Activated naive CD8-positive, alpha-beta T cell (primary cell): ENCODE measurements at regions not wholly inside any gene's neighbourhood (a gene's known extent, or its start where the extent isn't known, plus 50 kb on each side); places are given as distances from the start of the nearest gene placed in this dataset.

Source experiments
- H3K27ac Mint-ChIP-seq: one replicate; pipeline ENCODE4 v1.8.0; 2021; ENCODE audit warnings: mixed read lengths
- H3K27me3 Mint-ChIP-seq: one replicate; pipeline ENCODE4 v1.8.0; 2021; ENCODE audit warnings: mixed read lengths
- H3K36me3 Mint-ChIP-seq: one replicate; pipeline ENCODE4 v1.8.0; 2021; ENCODE audit warnings: mixed read lengths
- H3K4me1 Mint-ChIP-seq: one replicate; pipeline ENCODE4 v1.8.0; 2021; ENCODE audit warnings: low read depth, mixed read lengths
- H3K4me3 Mint-ChIP-seq: one replicate; pipeline ENCODE4 v1.8.0; 2021; ENCODE audit warnings: mild to moderate bottlenecking, mixed read lengths
- H3K9me3 Mint-ChIP-seq: one replicate; pipeline ENCODE4 v1.8.0; 2021; ENCODE audit warnings: low read depth, mixed read lengths

DNA sequence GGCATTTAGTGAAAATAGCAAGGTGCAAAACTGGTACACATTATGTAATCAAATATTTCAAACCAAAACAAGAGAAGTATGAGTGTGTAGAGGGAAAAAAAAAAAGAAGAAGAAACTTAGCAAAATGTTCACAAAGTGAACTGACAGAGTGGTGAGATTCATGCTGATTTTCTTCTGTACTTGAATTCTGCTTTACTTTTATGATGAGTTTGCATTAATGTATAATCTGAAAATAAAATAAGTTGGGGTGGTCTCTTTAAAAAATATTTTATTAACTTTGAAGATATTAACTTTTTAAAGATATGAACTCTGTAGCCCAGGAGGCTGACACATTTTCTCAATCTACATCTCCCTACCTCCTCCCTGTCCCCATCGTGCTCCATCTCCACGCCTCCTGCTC, 185.1 kb downstream of the QDPR start:
- peaks cover 14% of the 10 kb centered on the region for H3K4me1 Mint-ChIP-seq
- H3K9me3 Mint-ChIP-seq: no peaks in the 10 kb centered on the region
- no peaks in the 10 kb centered on the region for H3K27me3 Mint-ChIP-seq
- no peak overlapping the region for H3K4me3 Mint-ChIP-seq
- H3K36me3 Mint-ChIP-seq: no peaks in the 10 kb centered on the region
- no peak overlapping the region for H3K27ac Mint-ChIP-seq

GRCh38 chr4:17325098-17325497, 186.8 kb downstream of the QDPR start:
- Mint-ChIP-seq H3K4me1 (peaks cover 14% of the 10 kb centered on the region), H3K4me3 (no peak overlapping the region), H3K36me3 (no peaks in the 10 kb centered on the region), H3K9me3 (no peaks in the 10 kb centered on the region), H3K27me3 (no peaks in the 10 kb centered on the region), H3K27ac (no peak overlapping the region)

DNA sequence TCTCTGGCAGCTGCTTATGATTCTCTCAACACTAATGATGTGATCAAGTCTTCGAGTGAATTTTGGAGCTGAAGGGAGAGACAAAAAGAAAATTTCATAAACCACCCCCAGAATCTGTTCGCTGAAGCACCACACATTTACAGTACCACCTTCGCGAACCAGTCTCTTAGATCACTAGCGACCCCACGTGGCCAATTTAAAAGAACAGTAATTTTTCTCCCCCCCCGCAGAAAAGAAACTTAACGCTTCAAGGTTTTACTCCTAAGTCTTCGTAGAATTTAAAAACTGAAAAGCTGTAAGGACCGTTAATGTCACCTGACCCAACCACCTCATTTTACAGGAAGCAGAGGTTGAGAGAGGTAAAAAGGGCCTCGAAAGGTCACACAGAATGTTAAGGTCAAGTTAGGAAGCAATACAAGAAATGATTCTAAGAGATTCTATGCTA, 187.5 kb downstream of the QDPR start:
- Mint-ChIP-seq H3K27ac (peak overlapping the region; percentile 23), H3K36me3 (peaks cover 3% of the 10 kb centered on the region), H3K4me3 (peak overlapping the region; percentile 65), H3K4me1 (peaks cover 14% of the 10 kb centered on the region), H3K27me3 (no peaks in the 10 kb centered on the region), H3K9me3 (no peaks in the 10 kb centered on the region)

DNA sequence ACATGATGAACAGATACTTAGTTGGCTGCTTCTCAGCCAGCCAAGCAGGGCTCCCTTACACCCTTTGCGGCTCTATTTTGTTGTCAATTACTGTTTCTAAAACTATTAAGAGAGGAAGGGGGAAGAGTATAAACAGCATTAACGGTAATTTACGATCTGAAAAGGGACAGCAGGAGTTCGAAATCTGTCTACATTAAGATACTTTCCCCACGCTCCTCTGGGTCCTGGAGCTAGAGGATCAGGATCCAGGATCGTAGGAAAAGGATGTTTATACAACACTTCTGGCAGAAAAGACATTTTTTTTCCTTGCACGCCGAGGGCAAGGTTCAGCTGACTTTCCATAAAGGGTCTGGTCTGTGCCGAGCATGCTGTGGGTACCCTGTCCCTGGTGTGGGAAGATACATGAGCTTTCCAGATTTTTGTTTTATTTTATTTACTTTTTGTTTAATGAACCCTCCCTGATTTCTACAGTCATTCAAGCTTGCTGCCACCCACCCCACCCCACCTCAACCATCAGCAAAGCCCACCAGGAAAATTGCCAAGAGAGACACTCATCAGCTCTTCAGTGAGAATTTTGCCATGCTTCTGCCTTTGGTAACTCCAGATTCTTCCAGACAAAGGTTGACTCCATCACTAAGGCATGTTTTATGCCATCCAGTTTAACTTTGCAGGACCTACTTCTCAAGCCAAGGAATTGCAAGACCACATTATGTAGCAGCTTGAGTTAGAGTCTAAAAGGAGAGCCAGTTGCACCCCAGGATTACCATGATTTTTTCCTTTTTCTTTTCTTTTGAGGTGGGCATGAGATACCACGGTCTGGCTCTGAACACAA, 188.1 kb downstream of the QDPR start:
- Mint-ChIP-seq H3K36me3 (peaks cover 3% of the 10 kb centered on the region), H3K4me3 (peak overlapping the region; percentile 65), H3K9me3 (no peaks in the 10 kb centered on the region), H3K27ac (peak overlapping the region; percentile 23), H3K4me1 (peaks cover 14% of the 10 kb centered on the region), H3K27me3 (no peaks in the 10 kb centered on the region)

GRCh38 chr4:17322514-17322913, 189.4 kb downstream of the QDPR start:
- Mint-ChIP-seq H3K27me3 (no peaks in the 10 kb centered on the region), H3K4me1 (peaks cover 11% of the 10 kb centered on the region), H3K27ac (no peak overlapping the region), H3K4me3 (no peak overlapping the region), H3K36me3 (peaks cover 3% of the 10 kb centered on the region), H3K9me3 (no peaks in the 10 kb centered on the region)

DNA sequence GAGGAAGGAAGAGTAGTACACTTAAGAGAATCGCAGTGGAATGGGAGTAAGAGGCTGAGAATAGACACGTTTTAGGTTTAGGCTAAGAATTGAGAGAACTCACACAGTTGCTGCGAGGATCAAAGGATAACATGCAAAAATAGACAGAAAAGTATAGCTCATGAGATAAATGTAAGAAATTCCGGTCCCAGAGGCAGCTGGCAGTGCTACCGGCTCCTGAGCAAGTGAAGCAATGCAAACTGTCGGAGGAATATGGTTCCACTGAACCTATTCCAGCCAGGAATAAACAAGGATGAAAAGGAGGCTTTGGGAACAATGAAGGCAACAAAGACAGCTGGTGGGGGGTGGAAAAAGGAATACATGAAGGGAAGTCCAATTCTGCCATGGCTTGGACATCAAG, 191.8 kb downstream of the QDPR start:
- no peak overlapping the region for H3K4me3 Mint-ChIP-seq
- peaks cover 3% of the 10 kb centered on the region for H3K36me3 Mint-ChIP-seq
- no peak overlapping the region for H3K27ac Mint-ChIP-seq
- peaks cover 2% of the 10 kb centered on the region for H3K27me3 Mint-ChIP-seq
- no peaks in the 10 kb centered on the region for H3K9me3 Mint-ChIP-seq
- peaks cover 11% of the 10 kb centered on the region for H3K4me1 Mint-ChIP-seq

- Mint-ChIP-seq H3K27ac (no peak overlapping the region), H3K36me3 (peaks cover 3% of the 10 kb centered on the region), H3K4me1 (no peaks in the 10 kb centered on the region), H3K4me3 (no peak overlapping the region), H3K27me3 (peaks cover 2% of the 10 kb centered on the region), H3K9me3 (no peaks in the 10 kb centered on the region)
Observed at GRCh38 chr4:17317526-17317925, 194.4 kb downstream of the QDPR start.

DNA sequence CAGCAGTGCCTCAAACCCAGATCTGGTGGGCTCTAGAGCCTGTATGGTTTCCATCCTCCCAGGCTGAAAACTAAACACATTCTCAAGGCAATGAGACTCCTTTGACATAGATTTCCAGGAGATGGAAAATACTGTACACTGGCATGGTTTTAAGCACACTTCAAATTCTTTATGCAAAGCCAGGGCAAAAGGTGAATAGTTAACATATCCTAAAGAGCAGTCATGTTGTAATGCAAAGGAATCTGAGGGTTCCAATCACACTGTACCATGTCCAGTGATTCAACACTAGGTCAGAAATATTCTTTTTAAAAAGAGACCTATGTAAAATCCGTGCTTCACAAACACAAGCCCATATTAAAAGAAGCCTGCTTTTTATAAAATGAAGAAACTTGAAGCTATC, 195.3 kb downstream of the QDPR start:
- H3K4me1 Mint-ChIP-seq: no peaks in the 10 kb centered on the region
- no peaks in the 10 kb centered on the region for H3K9me3 Mint-ChIP-seq
- peaks cover 2% of the 10 kb centered on the region for H3K27me3 Mint-ChIP-seq
- H3K27ac Mint-ChIP-seq: no peak overlapping the region
- H3K36me3 Mint-ChIP-seq: peaks cover 3% of the 10 kb centered on the region
- H3K4me3 Mint-ChIP-seq: no peak overlapping the region

- no peak overlapping the region for H3K4me3 Mint-ChIP-seq
- H3K4me1 Mint-ChIP-seq: no peaks in the 10 kb centered on the region
- no peaks in the 10 kb centered on the region for H3K9me3 Mint-ChIP-seq
- H3K27me3 Mint-ChIP-seq: peaks cover 2% of the 10 kb centered on the region
- H3K36me3 Mint-ChIP-seq: peaks cover 3% of the 10 kb centered on the region
- no peak overlapping the region for H3K27ac Mint-ChIP-seq
Observed at GRCh38 chr4:17315459-17315858, 196.4 kb downstream of the QDPR start.

GRCh38 chr4:17313194-17313593, 198.7 kb downstream of the QDPR start:
- Mint-ChIP-seq H3K9me3 (no peaks in the 10 kb centered on the region), H3K27ac (no peak overlapping the region)

DNA sequence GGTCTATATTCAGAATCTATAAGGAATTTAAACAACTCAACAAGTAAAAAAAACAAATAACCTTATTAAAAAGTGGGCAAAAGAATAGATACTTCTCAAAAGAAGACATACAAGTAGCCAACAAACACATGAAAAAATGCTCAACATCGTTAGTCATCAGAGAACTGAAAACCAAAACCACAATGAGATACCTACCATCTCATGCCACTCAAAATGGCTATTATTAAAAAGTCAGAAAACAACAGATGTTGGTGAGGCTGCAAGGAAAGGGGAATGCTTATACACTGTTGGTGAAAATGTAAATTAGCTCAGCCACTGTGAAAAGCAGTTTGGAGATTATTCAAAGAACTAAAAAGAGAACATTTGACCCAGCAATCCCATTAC, 201.6 kb downstream of the QDPR start:
- H3K27ac Mint-ChIP-seq: no peak overlapping the region
- no peaks in the 10 kb centered on the region for H3K36me3 Mint-ChIP-seq
- peaks cover 1% of the 10 kb centered on the region for H3K27me3 Mint-ChIP-seq
- H3K4me1 Mint-ChIP-seq: no peaks in the 10 kb centered on the region
- no peaks in the 10 kb centered on the region for H3K9me3 Mint-ChIP-seq
- no peak overlapping the region for H3K4me3 Mint-ChIP-seq

More at GRCh38 chr4:17313194-17313593, 198.7 kb downstream of the QDPR start:
- peaks cover 2% of the 10 kb centered on the region for H3K27me3 Mint-ChIP-seq
- H3K4me1 Mint-ChIP-seq: no peaks in the 10 kb centered on the region
- H3K36me3 Mint-ChIP-seq: no peaks in the 10 kb centered on the region
- no peak overlapping the region for H3K4me3 Mint-ChIP-seq

DNA sequence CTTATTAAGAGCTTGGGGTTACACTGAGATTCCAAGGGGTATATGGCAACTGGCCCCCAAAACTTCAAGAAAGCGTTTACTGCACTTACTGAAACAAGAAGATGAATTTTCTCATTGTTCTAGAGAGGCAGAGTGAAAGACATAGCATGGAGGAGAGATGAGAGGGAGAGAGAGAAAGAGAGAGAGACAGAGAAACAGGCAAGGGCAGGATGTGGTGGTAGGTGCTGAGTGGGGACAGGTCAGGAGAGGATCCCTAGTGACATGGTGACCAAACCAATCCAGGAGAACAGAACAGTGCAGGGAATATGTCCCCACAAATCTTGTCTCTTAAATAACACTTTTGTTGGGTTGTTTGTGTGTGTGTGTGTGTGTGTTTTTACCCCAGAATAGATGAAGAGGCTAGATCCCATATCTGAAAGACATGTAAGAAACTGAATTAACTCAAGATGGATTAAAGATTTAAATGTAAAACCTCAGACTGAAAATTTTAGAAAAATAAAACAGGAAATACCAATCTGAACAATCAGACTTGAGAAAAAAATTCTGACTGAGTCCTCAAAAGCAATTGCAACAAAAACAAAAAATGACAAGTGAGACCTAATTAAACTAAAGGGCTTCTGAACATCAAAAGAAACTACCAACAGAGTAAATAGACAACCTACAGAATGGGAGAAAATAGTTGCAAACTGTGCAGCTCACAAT, 202.2 kb downstream of the QDPR start:
- no peaks in the 10 kb centered on the region for H3K4me1 Mint-ChIP-seq
- no peak overlapping the region for H3K4me3 Mint-ChIP-seq
- H3K27me3 Mint-ChIP-seq: no peaks in the 10 kb centered on the region
- H3K36me3 Mint-ChIP-seq: no peaks in the 10 kb centered on the region
- no peaks in the 10 kb centered on the region for H3K9me3 Mint-ChIP-seq
- no peak overlapping the region for H3K27ac Mint-ChIP-seq

DNA sequence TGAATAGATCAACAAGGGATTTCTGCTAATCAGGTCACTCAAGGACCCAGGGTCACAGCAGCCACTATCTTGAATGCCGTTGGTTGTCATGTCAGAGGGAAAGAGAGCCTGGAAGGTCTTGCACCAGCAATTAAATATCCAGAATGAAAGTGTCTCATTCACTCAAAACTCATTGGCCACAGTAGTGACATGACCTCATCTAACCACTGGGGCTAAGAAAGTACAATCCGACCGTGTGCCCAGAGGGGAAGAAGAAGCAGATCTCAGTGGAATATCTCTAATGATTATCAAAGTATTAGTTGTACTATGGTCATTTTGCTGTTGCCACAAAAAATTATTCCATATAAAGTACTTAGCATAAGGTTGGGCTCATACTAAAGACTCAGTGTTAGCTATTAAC, 210.0 kb downstream of the QDPR start:
- no peaks in the 10 kb centered on the region for H3K36me3 Mint-ChIP-seq
- H3K27me3 Mint-ChIP-seq: peaks cover 10% of the 10 kb centered on the region
- no peak overlapping the region for H3K27ac Mint-ChIP-seq
- H3K9me3 Mint-ChIP-seq: no peaks in the 10 kb centered on the region
- H3K4me3 Mint-ChIP-seq: no peak overlapping the region
- H3K4me1 Mint-ChIP-seq: no peaks in the 10 kb centered on the region

DNA sequence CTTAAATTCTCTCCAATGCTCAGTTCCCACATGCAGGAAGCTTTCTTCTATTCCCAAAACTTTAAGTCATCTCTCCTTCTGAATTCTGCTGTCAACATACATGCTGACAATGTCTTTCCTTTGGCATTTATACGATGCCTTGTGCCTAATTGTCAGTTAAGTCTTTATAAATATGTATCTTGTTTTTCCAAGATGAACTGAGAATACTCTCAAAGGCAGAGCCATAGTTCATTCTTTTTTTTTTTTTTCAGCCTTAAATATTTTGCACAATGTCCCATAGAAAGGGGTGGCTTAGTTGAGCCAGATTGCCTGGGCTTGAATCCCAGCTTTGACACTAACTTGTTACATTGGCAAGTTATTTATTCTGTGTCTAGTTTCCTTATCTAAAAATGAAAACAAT, 210.6 kb downstream of the QDPR start:
- peaks cover 11% of the 10 kb centered on the region for H3K27me3 Mint-ChIP-seq
- H3K27ac Mint-ChIP-seq: no peak overlapping the region
- no peaks in the 10 kb centered on the region for H3K36me3 Mint-ChIP-seq
- H3K9me3 Mint-ChIP-seq: no peaks in the 10 kb centered on the region
- no peaks in the 10 kb centered on the region for H3K4me1 Mint-ChIP-seq
- H3K4me3 Mint-ChIP-seq: no peak overlapping the region

- no peaks in the 10 kb centered on the region for H3K4me1 Mint-ChIP-seq
- no peaks in the 10 kb centered on the region for H3K9me3 Mint-ChIP-seq
- no peak overlapping the region for H3K27ac Mint-ChIP-seq
- peaks cover 18% of the 10 kb centered on the region for H3K27me3 Mint-ChIP-seq
- no peak overlapping the region for H3K4me3 Mint-ChIP-seq
- H3K36me3 Mint-ChIP-seq: no peaks in the 10 kb centered on the region
Observed at GRCh38 chr4:17296921-17297890, 214.7 kb downstream of the QDPR start.
